Medulla oblongata (tissue), 1 donor: ENCODE measurements at regions not wholly inside any gene's neighbourhood (a gene's known extent, or its start where the extent isn't known, plus 50 kb on each side); places are given as distances from the start of the nearest gene placed in this dataset.

Experiments
- DNase-seq: peaks from one replicate; pipeline ENCODE4 v3.0.0-alpha.2; 2015; ENCODE audit errors: extremely low spot score

DNA sequence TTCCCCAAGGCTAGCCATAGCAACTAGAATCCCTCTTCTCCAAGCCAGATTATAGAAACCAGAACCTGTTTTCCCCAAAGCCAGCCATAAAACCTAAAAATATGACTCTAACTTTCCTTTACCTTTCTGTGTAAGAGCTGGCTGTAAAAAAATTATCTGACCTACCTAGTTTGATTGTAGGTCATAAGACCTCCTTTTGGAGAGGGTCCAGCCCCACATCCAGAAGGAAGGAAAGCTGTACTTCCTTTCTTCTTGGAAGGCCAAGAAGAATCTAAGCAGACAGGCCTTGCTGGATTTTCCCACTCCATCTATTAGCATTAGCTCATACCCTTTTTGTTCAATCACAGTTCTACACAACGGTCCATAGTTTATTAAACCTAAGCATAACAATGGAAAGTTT lies 1006.3 kb downstream of the SORCS3 start:
- DNase-seq = no peak

DNA sequence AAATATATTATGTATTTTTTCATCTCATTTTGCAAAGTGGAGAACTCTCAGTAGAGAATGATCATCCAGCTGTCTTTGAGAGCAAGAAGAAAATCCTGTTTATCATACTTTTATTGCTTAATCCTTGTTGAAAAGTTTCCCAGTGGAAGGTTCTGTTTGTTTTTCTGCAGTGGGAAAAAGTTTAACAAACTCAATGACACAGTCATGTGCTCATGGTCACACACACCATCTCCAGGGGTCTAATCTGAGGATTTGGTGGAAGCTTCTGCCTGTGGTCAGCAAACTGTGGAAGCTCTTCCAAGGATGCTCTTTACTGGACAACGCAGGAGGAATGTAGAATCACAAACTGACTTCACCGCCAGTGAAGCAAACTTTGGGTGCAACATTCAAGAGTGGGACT lies 1003.9 kb downstream of the SORCS3 start:
- DNase-seq = no peak

DNA sequence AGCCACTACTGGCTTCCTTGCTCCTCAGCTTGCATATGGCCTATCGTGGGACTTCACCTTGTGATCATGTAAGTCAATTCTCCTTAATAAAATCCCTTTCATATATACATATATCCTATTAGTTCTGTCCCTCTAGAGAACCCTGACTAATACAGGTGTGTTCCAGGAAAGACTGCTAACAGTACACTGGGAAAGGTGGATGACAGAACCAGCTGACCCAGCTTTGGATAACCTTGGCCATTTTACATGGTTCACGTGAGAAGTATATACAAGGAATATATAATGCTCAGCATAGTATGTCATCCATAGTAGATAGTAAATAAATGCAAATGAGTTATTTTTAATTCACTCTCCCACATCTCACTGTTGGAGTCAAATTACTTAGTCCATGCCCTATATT lies 1003.5 kb downstream of the SORCS3 start:
- no peak for DNase-seq

DNA sequence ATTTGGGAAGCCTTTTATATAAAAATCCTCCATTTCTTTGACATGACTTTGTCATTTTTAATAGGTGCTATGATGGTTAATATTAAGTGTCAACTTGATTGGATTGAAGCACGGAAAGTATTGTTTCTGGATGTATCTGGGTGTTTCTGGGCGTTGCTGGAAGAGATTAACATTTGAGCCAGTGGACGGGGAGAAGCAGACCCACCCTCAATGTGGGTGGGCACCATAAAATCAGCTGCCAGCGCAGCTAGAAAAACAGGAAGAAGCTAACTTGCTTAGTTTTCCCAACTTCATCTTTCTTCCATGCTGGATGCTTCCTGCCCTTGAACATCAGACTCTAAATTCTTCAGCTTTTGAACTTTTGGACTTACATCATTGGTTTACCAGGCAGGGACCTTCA lies 1003.0 kb downstream of the SORCS3 start:
- no peak for DNase-seq

DNA sequence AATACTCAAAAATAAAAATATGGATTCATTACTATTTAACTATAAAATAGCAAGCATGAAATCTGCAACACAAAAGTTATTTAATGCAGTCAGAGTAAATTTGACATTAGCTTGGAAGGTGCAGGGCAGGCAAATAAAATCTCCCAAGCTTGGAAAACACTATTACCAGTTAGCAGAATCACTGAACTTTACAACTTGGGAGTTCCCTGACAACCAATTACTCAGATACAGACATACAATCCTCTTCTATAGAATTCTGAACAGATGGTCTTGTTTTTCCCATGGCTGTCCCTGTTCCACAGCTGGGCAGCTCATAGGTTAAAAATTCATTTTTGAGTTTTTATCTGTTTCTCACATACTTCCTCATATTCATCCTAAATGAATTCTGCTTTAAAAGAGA lies 1002.6 kb downstream of the SORCS3 start:
- DNase-seq = no peak

DNA sequence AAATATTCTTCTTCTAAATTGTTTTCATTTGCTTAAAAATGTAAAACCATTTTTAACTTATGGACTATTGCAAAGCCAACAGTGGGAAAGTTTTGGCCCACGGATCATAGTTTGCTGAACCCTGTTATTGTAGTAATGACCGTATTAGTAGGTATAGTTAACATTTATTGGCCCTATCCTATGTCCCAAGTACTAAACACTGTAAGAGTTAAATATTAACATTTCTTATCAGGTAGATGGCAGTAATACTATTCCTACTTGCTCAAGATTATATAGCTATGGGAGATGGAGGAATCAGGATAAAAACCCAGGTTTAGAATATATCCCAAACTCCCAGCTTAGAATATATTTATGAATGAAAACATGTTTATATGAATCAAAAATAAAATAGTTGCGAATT lies 993.2 kb downstream of the SORCS3 start:
- no peak for DNase-seq

DNA sequence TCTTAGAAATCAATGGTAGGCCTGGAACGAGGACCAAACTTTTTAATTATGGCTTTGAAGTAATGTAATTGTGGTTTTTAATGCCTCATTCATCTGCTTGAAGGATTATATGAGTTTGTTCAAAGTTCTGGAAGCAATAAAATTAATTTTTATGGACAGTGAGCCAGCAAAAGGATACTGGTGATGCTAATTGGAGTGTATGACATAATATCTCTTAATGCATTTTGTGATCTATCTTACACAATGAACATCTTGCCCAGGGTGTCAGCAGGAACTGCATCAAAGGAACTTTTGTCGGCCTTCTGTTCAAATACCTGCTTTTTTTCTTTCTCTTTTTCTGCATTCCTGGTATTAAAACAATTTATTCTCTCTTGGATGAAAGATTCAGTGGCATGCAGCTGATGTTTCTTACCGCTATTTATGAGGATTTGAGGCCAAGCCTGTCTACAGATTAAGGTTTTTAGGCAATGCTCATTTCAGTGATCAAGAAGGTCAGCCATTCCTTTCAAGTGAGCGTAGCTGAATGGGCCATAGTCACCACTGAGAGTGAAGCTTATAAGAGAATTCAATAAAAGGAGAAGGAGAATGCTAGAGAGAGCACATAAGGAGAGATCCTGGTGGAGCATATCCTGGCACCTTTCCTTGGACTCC lies 974.8 kb downstream of the SORCS3 start:
- DNase-seq = no peak

DNA sequence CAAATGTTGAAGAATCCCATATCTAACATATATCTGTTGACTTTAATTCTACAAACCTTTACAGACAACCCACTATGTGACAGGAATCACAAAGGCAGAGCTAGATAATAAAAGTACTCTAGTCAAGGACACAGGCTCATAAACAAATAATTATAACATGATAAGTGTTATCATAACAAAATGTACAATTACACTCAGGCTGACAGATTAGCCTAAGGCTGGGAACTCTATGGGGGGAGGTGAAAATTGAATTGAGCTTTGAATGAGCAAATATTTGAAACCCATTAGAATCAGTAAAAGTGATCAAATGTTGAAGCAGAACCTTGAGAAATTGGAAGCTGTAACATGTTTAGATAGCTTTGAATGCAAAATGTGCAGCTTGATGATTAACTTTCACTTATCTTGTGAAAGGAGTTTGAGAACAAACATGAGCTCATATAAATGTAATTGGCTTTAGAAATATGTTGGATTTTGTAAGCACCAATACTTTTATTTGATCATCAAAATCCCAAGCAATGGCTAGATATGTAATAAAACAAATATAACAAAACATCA lies 970.2 kb downstream of the SORCS3 start:
- no peak for DNase-seq

DNA sequence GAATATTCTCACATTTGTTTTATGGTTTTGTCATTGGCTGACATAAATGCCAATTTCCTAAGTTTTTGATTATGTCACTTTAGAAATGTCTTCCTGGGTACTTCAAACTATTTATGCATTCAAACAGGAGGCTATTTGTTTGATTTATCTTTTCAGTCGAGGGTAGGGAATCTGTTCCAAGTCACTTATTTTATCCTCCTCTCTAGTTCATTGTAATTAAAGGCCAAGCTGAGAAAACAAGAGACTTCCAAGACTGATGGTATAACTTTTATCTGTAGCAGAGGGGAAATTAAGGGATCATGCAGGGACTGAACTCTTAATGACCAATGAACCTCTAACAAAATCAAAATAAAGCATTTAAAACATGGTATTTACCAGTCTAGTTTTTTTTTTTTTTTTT lies 968.4 kb downstream of the SORCS3 start:
- DNase-seq = no peak

DNA sequence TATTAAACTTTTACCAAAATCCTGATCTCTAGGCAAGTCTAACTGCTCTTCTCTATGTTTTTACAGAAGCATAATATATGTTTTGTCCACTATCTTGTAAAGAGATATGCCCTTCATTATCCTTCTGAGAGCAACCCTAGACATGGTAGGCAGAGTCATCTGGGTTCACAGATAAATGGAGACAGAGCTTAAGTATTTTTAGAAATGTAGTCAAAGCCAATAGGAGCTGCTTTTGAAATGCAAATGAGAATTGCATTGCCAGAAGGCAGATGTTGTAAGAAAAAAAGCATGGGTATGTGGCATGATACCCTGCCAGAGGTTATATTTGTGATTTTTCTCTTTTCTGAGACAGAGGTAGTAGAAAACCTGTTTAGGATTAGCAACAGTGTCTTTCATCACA lies 964.8 kb downstream of the SORCS3 start:
- no peak for DNase-seq

DNA sequence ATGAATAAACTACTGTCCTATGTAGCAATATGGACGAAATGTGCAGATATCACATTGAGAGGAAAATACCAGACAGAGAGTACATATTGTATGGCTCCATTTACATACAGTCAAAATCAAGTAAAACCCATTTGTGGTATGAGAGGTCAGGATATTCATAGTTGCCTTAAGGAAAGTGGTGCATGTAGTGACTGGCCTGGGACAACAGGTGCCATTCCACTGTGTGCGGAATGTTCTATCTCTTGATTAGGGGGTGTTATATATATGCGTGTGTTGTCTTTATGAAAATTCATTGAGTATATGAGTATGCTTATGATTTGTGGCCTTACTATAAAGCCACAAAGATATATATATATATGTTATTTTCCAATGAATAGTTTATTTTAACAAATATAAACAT lies 964.0 kb downstream of the SORCS3 start:
- DNase-seq = no peak

DNA sequence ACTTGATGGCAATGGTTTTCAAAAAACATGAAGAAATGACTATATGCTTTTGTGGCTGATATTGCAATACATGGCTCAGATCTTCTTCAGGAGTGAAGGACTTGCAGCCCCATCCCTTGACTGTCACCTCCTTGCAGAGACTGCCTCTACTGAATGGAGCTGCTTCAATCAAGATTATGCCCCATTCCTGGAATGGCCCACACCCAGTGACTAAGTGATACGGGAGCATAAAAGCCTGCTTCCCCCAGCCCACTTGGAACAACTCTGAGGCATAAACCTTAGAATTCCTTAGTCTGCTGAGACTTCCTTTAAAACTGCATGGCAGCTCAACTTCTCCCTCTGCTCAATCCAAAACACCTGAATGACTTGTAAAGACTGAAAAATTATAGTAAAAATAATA lies 957.1 kb downstream of the SORCS3 start:
- no peak for DNase-seq

DNA sequence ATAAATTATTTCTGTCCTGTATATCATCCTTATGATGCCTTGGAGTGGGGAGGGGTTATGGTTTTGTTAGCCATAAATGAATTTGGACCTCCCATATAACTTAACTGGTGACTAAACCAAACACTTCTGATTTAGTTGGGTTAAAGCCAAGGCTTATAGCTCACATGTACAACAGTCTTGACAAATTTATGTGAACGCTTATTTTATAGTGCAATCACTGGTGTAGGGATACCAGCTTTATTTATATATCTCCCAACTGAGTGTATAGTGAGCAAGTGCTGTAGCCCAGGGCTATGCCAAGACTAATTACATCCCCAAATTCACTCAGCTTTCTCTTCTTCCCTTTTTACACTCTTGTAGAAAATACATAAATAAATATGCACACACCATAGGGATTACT lies 956.2 kb downstream of the SORCS3 start:
- no peak for DNase-seq

DNA sequence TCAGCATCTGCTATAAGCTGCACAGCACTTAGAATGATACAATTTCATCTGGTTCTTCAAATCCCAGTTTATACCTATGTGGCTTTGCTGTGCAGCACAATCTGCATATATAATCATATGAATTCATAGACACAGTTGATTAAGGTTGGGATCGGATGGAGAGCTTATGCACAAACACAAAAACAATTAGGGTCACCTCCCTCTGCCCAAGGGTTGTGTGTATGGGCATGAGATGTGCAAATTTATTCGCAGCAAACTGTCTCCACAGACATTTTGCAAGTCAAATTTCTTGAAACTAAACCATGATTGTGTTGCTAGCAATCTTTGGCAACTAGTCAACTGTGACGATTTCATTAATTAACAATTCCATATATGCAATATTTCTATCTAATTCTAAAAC lies 955.7 kb downstream of the SORCS3 start:
- DNase-seq = no peak

DNA sequence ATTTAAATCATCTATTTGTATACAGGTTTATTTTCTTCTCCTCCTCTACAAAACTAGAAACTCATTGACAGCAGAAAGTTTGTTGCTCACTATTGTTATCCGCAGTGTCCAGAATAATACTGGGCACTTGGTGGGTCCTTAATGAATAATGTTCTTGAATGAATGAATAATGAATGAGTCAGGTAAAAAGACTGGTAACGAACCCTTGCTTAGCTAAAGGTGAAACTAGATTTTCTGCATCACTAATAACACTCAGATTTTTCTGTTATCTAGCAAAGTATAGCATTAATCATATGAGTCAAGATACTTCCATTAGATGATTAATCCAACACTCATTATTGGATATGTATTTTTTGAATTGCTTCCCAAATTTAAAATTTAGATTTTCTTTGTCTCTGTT lies 953.2 kb downstream of the SORCS3 start:
- DNase-seq = no peak

DNA sequence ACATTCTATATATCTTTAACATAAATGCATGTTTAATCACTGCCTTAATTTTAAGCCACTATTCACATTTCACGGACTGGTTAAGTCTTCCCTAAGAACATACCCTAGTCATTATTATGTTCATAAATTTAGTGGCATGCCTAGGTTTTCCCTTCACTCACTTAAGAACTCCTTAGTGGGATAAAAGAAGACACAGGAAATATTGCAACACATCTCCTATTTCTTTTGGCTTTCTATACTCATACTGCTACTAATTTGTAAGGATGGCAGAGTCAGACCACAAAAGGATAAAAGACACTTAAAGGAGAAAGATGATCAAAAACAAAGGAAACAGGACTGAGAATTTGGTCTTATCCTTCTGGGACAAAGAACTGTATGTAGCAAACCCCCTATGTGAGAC lies 951.4 kb downstream of the SORCS3 start:
- DNase-seq = no peak

DNA sequence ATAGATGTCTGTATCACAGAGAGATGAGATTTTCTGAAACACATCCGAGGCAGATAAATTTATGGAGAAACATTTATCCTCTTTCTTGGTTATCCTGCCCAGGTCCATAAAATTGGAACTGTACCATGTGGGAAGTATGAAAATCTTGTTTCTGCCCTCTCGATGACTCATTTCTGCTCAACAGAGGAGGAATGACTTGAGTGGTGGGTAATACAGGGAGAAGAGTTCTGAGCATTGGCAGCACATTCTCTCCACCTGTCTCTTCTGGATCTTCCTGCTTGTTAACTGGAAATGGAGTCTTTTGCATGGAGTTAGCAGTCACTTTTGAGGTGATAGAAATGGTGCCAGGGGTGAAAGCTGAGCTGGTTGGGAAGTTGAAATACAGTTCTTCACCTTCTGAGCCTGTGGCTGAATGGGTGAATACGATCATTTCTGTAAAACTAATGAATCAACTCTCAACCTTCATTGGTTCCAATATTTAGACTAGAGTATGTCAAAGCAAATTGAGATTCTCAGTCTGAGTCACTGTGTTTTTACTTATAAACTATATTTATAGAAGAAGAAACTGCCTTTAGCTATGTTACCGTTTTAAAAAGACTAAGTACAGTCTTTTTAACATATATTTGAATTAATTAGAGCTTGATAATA lies 945.5 kb downstream of the SORCS3 start:
- no peak for DNase-seq

DNA sequence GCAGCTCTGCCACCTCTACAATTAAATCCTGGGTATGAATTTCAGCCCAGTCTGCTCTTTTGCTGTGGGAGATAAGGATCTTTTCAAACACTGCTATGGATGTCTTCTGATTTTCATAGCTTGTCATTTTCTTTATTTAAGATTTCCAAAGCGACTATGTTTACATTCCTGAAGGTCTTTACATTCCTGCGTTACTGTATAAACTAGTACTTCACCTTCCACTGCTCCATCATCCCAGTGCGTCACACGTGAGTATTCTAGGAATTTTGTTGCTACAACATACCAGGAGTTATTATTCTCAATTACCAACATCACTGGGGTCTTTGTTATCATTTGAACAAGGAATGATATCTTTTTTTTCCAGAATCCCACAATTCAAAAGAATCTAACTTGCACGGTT lies 944.7 kb downstream of the SORCS3 start:
- no peak for DNase-seq

DNA sequence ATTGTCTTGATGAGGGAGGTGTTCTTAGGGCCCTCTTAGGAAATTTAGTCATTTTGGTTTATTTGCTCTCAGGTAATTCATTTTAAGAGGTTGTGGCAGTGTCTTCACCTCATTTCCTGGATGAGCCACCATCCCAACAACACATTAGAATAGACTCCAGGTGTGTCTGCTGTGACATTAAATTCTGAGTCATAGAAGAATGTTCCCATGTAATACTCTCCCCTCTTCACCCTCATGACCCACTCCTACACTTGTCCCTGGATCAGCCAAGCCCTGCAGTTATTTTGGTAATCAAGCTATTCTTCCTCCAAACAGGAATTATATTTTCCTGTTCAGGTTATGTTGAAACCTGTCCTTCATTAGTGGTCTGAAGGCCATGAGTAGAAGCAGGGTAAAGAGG lies 944.1 kb downstream of the SORCS3 start:
- DNase-seq = no peak

DNA sequence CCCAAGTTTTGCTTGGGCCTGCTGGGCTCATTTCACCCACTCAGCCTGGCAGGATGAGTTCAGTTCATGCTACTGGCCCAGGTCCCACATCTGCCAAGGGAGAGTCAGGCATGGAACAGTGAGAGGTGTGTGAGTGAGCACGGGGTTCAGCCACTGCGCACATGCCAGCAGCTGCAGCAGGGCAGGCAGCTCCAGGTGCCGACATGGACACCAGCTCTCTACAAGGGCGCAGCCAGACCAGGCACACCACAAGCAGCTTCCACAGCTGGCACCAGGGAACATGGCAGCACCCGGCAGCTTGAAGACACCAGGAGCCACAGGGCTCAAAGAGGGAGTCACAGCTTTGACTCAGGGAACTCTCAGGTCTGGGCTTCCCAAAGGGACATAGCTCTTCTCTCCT lies 938.0 kb downstream of the SORCS3 start:
- DNase-seq = no peak

DNA sequence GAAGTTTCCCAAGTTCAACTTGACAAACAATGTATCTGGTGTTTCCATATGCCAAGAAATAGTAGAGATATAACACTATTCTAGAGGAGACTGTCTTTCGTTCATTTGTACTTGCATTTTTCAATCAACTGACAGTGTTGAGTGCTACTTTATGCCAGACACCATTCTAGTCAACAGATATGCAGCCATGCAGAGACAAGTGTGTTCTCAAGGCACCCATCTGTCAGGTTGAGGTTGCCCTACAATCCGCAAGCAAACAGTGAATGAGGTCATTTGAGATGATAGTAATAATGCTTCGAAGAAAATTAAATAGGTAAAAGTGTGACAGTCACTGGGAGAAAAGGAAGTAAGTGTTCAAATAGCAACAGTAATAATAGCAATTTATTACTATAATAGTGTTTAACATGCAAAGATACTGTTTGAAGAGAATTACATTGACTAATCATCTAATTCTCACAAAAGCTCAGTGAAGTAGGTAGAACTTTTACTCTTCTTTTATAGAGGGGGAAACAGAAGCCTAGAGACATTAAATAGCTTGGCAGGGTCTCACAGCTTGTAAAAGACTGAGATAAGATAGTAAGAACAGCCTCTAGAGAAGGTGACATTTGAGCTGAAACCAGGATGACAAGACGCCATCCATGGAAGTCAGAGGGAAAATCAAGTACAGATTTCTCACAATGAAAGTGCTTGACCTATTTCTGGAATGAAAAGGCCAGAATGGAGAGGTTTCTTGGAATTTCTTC lies 936.9 kb downstream of the SORCS3 start:
- no peak for DNase-seq

DNA sequence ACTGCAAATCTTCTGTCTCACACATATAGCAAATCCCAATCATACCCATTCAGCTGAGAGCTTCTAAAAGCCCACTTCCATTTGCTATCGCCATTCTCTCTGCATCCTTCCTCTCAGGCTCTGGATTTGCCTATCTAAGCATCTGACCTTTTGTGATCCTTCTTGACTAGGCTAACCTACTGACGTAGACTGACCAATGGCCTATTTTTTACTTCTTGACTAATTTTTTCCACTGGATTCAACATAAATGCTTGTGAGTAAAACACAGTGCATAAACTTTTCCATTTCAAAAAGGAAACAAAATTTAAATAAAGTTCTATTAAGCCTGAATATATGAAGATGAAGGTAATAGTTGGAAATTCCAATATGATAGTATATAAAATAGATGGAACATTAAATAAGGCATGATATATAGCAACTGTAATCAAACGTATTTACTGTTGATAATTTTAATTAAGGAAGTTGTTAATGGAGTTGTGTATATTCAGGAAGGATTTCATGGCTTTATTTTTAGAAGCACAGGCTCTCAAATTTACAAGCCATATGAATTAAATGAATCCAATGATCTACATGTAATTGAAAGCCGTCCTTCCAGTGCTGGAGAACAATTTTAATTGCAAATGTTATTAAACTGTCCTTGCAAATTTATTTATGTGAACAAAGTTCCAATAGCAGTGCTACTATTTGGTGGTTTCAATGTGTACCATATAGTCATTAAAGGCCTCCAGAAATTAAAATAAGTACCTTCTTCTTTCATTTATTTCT lies 918.4 kb downstream of the SORCS3 start:
- DNase-seq = no peak
